Esophagus squamous epithelium (tissue), 4 donors: ENCODE measurements at regions not wholly inside any gene's neighbourhood (a gene's known extent, or its start where the extent isn't known, plus 50 kb on each side); places are given as distances from the start of the nearest gene placed in this dataset.

Source experiments
- CTCF ChIP-seq, 6 experiments: fragments of 450-650 bp in 4 of 6; fragments of 200-600 bp in 2 of 6; sonication (generic) in 2 of 6; IDR thresholded peaks; one replicate each; pipeline ENCODE4 v1.5.1; 2016 to 2019; ENCODE audit warnings: antibody characterized with exemption in 6 of 6, mild to moderate bottlenecking in 4 of 6, moderate library complexity in 4 of 6
- POLR2A ChIP-seq, 4 donors: fragments of 450-650 bp; IDR thresholded peaks; one replicate each; pipeline ENCODE4 v1.6.1; 2017; ENCODE audit warnings: antibody characterized with exemption in 4 of 4, mild to moderate bottlenecking in 4 of 4, moderate library complexity in 3 of 4

- TF ChIP-seq CTCF (IDR thresholded peaks at IDR 0.05), result no peak
- TF ChIP-seq POLR2A (IDR thresholded peaks at IDR 0.05), result no peak
Measured at GRCh38 chr6:121603486-121603885, 168.0 kb downstream of the GJA1 start.
